ENCODE measurements at regions not wholly inside any gene's neighbourhood (a gene's known extent, or its start where the extent isn't known, plus 50 kb on each side); places are given as distances from the start of the nearest gene placed in this dataset.
"Not testable (repeated sequence)": the region's sequence is repeated elsewhere in the genome, so short reads cannot be mapped to it uniquely, and the experiment has no call there.

DNA sequence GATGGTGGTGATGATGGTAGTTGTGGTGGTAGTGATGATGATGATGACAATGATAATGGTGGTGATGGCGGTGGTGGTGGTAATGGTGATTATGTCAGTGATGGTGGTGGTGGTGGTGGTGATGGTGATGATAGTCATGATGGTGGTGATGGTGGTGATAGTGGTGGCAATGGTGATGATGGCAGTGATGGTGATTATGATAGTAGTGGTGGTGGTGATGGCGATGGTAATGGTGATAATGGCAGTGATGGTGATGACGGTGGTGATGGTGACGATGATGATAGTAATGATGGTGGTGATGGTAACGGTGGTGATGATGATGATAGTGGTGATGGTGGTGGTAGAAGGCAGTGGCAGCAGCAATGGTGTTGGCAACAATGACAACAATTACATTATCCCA lies 55.3 kb downstream of the RBFOX3 start:
- DNase-seq (ENCODE audit: low read depth), result no peak

DNA sequence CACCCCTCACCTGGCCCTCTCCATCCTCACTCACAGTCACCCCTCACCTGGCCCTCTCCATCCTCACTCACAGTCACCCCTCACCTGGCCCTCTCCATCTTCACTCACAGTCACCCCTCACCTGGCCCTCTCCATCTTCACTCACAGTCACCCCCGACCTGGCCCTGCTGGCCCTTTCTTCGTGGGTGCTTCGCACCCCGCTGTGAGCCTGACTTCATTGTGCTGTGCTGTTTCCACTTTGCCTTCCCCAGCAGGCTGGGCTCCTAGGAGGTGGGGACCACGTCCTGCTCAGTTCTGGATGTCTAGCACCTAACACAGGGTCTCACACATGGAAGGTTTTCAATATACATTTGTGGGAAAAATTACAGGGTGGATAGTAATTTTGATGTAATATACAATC lies 56.5 kb downstream of the RBFOX3 start:
- DNase-seq (ENCODE audit: low read depth); H3K36me3 ChIP-seq (ENCODE audit: control insufficient read depth, insufficient read depth, low read length); H3K4me3 ChIP-seq (ENCODE audit: low read depth, low read length); H3K27me3 ChIP-seq (ENCODE audit: control insufficient read depth, insufficient read depth, low read length); POLR2A ChIA-PET: not testable (repeated sequence)
- CTCF ChIA-PET, result interaction anchor here (1.1 kb wide), 1 partner anchor 13 kb away, joined by 4 read pairs; no protein-coding TSS in a partner anchor

More for the DNA sequence above, 55.3 kb downstream of the RBFOX3 start:
- Histone ChIP-seq H3K27me3 (ENCODE audit: control insufficient read depth, insufficient read depth, low read length) (no peaks in the 10 kb centered on the region), H3K4me3 (ENCODE audit: low read depth, low read length) (no peak overlapping the region), H3K36me3 (ENCODE audit: control insufficient read depth, insufficient read depth, low read length) (no peaks in the 10 kb centered on the region)
- POLR2A ChIA-PET, result no interaction called here
- CTCF ChIA-PET, result interaction anchor here (0.5 to 1.1 kb wide), 2 partner anchors 10 to 14 kb away, joined by 3 to 4 read pairs; no protein-coding TSS in a partner anchor
- TF ChIP-seq, protein P1, sequence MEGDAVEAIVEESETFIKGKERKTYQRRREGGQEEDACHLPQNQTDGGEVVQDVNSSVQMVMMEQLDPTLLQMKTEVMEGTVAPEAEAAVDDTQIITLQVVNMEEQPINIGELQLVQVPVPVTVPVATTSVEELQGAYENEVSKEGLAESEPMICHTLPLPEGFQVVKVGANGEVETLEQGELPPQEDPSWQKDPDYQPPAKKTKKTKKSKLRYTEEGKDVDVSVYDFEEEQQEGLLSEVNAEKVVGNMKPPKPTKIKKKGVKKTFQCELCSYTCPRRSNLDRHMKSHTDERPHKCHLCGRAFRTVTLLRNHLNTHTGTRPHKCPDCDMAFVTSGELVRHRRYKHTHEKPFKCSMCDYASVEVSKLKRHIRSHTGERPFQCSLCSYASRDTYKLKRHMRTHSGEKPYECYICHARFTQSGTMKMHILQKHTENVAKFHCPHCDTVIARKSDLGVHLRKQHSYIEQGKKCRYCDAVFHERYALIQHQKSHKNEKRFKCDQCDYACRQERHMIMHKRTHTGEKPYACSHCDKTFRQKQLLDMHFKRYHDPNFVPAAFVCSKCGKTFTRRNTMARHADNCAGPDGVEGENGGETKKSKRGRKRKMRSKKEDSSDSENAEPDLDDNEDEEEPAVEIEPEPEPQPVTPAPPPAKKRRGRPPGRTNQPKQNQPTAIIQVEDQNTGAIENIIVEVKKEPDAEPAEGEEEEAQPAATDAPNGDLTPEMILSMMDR (IDR thresholded peaks at IDR 0.05; ENCODE audit: insufficient read depth, low read depth, low read length), result no peak

DNA sequence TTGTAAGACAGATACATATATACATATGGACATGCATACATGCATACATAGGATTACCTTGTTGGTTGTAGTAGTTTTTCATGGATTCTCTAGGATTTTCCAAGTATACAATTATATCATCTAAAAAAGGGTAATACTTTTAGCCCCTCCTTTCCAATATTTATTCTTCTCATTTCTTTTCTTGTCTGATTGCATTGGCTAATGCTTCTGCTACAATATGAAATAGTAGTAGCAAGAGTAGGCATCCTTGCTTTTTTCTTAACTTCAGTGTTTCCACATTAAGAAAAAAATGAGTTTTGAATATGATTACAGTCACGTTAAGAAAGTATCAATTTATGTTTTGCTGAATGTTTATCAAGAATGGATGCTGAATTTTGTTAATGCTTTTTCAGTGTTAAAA lies 58.0 kb downstream of the RBFOX3 start:
- no peaks in the 10 kb centered on the region for H3K27me3 ChIP-seq (ENCODE audit: control insufficient read depth, insufficient read depth, low read length)
- no peak for DNase-seq (ENCODE audit: low read depth)

DNA sequence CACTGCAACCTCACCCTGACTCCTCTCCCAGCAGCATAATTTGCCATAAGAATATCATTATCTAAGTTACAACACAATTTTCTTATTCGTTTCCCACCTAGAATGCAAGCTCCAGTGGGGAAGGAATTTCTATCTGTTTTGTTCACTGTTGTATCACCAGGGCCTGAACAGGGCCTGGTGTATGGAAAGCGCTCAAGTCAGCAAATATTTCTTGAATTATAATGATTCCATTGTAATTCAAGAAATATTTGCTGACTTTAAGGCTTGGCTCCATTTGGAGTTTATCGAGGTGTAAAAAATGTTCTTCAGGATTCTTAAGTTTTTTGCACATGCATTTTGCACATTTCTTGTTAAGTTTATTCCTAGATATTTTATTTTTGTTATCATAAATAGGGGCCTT lies 58.4 kb downstream of the RBFOX3 start:
- H3K36me3 ChIP-seq (ENCODE audit: control insufficient read depth, insufficient read depth, low read length), result no peaks in the 10 kb centered on the region
- DNase-seq (ENCODE audit: low read depth), result no peak
- POLR2A ChIA-PET, result no interaction called here
- H3K27me3 ChIP-seq (ENCODE audit: control insufficient read depth, insufficient read depth, low read length), result no peaks in the 10 kb centered on the region
- no peak overlapping the region for H3K4me3 ChIP-seq (ENCODE audit: low read depth, low read length)
- CTCF ChIA-PET, result no interaction called here
- TF ChIP-seq, protein P1 (IDR thresholded peaks at IDR 0.05; ENCODE audit: insufficient read depth, low read depth, low read length), result no peak

More for the DNA sequence above, 58.0 kb downstream of the RBFOX3 start:
- no peak overlapping the region for H3K4me3 ChIP-seq (ENCODE audit: low read depth, low read length)
- TF ChIP-seq, protein P1 (IDR thresholded peaks at IDR 0.05; ENCODE audit: insufficient read depth, low read depth, low read length), result no peak
- H3K36me3 ChIP-seq (ENCODE audit: control insufficient read depth, insufficient read depth, low read length), result no peaks in the 10 kb centered on the region
- ChIA-PET POLR2A (no interaction called here), CTCF (no interaction called here)

DNA sequence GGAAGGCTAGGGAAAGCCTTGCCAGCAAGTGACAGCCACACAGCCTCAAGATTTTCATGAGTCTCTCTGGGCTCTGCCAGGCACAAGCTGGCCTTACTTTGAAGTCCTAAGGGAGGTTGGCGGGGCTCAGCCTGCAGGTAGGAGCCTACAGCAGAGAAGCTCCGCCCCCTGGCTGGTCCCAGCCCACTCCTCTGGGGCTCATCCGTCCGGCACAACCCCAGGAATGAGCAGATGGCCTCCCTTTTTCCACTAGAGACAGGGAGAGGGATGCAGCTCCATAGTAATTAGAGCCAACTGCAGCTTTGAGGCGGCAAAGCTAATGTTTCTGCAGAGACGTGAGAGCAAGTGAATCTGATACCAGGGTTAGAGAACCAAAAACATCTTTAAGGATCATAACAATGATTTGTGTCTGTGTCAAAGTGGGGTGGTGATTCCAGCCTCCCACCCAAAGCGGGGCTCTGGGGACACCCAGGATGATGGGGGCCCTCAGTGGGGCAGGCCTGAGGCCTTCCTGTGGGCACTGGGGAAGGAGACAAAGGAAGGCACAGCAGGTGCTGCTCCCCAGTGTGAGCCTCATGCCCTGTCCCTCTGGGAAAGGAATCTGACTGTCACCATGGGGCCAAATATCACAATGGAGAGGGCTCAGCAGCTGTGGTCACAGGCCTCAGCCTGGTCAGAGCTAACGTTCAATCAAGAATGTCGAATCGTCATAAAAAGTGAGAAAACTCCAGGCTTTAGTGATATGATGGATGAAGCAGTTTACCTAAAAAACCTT lies 61.5 kb downstream of the RBFOX3 start:
- ChIA-PET CTCF (no interaction called here), POLR2A (no interaction called here)
- H3K4me3 ChIP-seq (ENCODE audit: low read depth, low read length), result no peak overlapping the region
- H3K36me3 ChIP-seq (ENCODE audit: control insufficient read depth, insufficient read depth, low read length), result no peaks in the 10 kb centered on the region
- TF ChIP-seq, protein P1 (IDR thresholded peaks at IDR 0.05; ENCODE audit: insufficient read depth, low read depth, low read length), result no peak
- H3K27me3 ChIP-seq (ENCODE audit: control insufficient read depth, insufficient read depth, low read length), result no peaks in the 10 kb centered on the region
- no peak for DNase-seq (ENCODE audit: low read depth)

DNA sequence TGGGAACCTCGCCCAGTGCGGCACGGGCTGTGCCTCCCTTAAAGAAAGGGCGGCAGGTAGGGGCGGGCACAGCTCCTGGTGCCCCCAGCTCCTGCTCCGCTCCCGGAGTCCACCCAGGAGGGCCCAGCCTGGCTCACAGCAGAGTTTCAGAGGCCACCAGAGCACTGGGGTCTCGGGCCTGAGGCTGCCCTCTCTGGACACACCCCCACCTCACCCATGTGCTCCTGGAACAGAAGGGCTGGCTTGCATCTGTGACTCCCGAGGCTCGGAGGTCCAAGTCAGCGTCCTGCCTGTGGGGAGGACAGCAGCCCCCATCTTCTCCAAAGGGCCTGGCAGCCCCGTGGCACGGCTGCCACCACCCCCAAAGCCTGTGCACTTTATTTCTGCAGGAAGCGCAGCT lies 62.7 kb downstream of the RBFOX3 start:
- no peaks in the 10 kb centered on the region for H3K27me3 ChIP-seq (ENCODE audit: control insufficient read depth, insufficient read depth, low read length)
- TF ChIP-seq, protein P1 (IDR thresholded peaks at IDR 0.05; ENCODE audit: insufficient read depth, low read depth, low read length), result no peak
- H3K36me3 ChIP-seq (ENCODE audit: control insufficient read depth, insufficient read depth, low read length), result no peaks in the 10 kb centered on the region
- CTCF ChIA-PET, result no interaction called here
- no peak overlapping the region for H3K4me3 ChIP-seq (ENCODE audit: low read depth, low read length)
- DNase-seq (ENCODE audit: low read depth), result no peak
- POLR2A ChIA-PET, result no interaction called here

All from BJ (cell line).